ENCODE measurements at regions not wholly inside any gene's neighbourhood (a gene's known extent, or its start where the extent isn't known, plus 50 kb on each side); places are given as distances from the start of the nearest gene placed in this dataset.

GRCh38 chr21:22898051-22898665 is 1899.9 kb downstream of the NCAM2 start:
- CTCF ChIA-PET (ENCODE audit: partially characterized antibody): no interaction called here
- WGBS, 2 experiments (ENCODE audit: extremely low coverage in 1 of 2, insufficient coverage in 1 of 2, insufficient read length in 1 of 2, insufficient replicate concordance in 2 of 2, low coverage in 1 of 2, low lambda C conversion rate in 2 of 2, missing lambda C conversion rate in 1 of 2): 95% methylated on average over 5 of the region's 5 CpGs; no CpG with 5 or more reads in 1 of the 2 experiments
- H3K79me2 ChIP-seq (ENCODE audit: control insufficient read depth in 1 of 2, insufficient read depth in 2 of 2, low read length in 2 of 2): no peaks in the 10 kb centered on the region
- H4K20me1 ChIP-seq (replicated peaks in 1 of 2; ENCODE audit: control insufficient read depth in 1 of 2, insufficient read depth in 2 of 2, low read length in 2 of 2): no peaks in the 10 kb centered on the region
- no peak for DNase-seq (ENCODE audit: low read depth in 1 of 2, low spot score in 2 of 2)
- no peak overlapping the region for H2AK5ac ChIP-seq (ENCODE audit: low read depth, low read length)
- no peak overlapping the region for H2BK20ac ChIP-seq (ENCODE audit: low read length)
- H3K79me1 ChIP-seq (ENCODE audit: low read depth, low read length): no peaks in the 10 kb centered on the region
- no peaks in the 10 kb centered on the region for H3K27me3 ChIP-seq (replicated peaks in 1 of 4; ENCODE audit: control insufficient read depth in 3 of 4, extremely low read depth in 1 of 4, insufficient read depth in 3 of 4, low read length in 3 of 4)
- no peak overlapping the region for H4K5ac ChIP-seq (ENCODE audit: insufficient read length, low read depth, low read length)
- FAIRE-seq: no peak
- POLR2A ChIA-PET (ENCODE audit: partially characterized antibody): no interaction called here
- H3K27ac ChIP-seq (ENCODE audit: low read depth, low read length): no peak overlapping the region
- H3K18ac ChIP-seq (ENCODE audit: extremely low read depth, low read length): no peak overlapping the region
- H2AFZ ChIP-seq (ENCODE audit: low read length): no peak overlapping the region
- no peak overlapping the region for H3K23ac ChIP-seq (ENCODE audit: insufficient read length)
- no peak overlapping the region for H4K8ac ChIP-seq (ENCODE audit: extremely low read depth, insufficient read depth, low read length)
- no peak overlapping the region for H3K4ac ChIP-seq (replicated peaks; ENCODE audit: insufficient read length, low read depth, low read length)
- H3K4me3 ChIP-seq (ENCODE audit: extremely low read depth in 1 of 4, insufficient read depth in 2 of 4, low read depth in 3 of 4, low read length in 4 of 4): no peak overlapping the region
- H3K36me3 ChIP-seq (ENCODE audit: control insufficient read depth in 2 of 4, insufficient read depth in 4 of 4, low read length in 3 of 4): no peaks in the 10 kb centered on the region
- no peaks in the 10 kb centered on the region for H3K4me1 ChIP-seq (replicated peaks in 1 of 4; ENCODE audit: control insufficient read depth in 3 of 4, insufficient read depth in 4 of 4, low read length in 3 of 4)
- H4K91ac ChIP-seq (replicated peaks; ENCODE audit: insufficient read length, low read length): no peak overlapping the region
- H3K9ac ChIP-seq (replicated peaks in 1 of 4; ENCODE audit: extremely low read depth in 1 of 4, low read depth in 3 of 4, low read length in 3 of 4): no peak overlapping the region
- no peaks in the 10 kb centered on the region for H3K9me3 ChIP-seq (ENCODE audit: insufficient read depth in 2 of 2, low read depth in 1 of 2, low read length in 1 of 2)
- H2BK5ac ChIP-seq (ENCODE audit: low read depth, low read length): no peak overlapping the region
- no peak overlapping the region for H3K4me2 ChIP-seq (ENCODE audit: insufficient read depth in 1 of 2, low read depth in 2 of 2, low read length in 2 of 2)
- no peaks in the 10 kb centered on the region for H3K23me2 ChIP-seq (ENCODE audit: low read depth, low read length)
- no peak overlapping the region for H2BK15ac ChIP-seq (ENCODE audit: low read length)
- no peak overlapping the region for H2BK120ac ChIP-seq (replicated peaks; ENCODE audit: low read depth, low read length)
- H3K14ac ChIP-seq (ENCODE audit: insufficient read length): no peak overlapping the region
- H3K56ac ChIP-seq (replicated peaks; ENCODE audit: insufficient read length, low read depth, low read length): no peak overlapping the region
- H2BK12ac ChIP-seq (ENCODE audit: low read depth, low read length): no peak overlapping the region
- TF ChIP-seq FOSL1 (IDR thresholded peaks at IDR 0.05; ENCODE audit: insufficient read depth, low read depth, low read length) (no peak), TAF7 (optimal IDR thresholded peaks at IDR 0.05; ENCODE audit: borderline replicate concordance, low read depth, low read length) (no peak), CTCF (IDR thresholded peaks at IDR 0.05; ENCODE audit: control extremely low read depth in 1 of 3, insufficient read depth in 1 of 3, low read depth in 1 of 3, low read length in 3 of 3) (no peak), CHD1 (IDR thresholded peaks at IDR 0.05; ENCODE audit: low read depth, low read length) (no peak), CHD2 (IDR thresholded peaks at IDR 0.05; ENCODE audit: low read length) (no peak), SP4 (IDR thresholded peaks at IDR 0.05; ENCODE audit: low read length) (no peak), SRF (IDR thresholded peaks at IDR 0.05; ENCODE audit: low read depth, low read length) (no peak), SUZ12 (IDR thresholded peaks at IDR 0.05; ENCODE audit: low read length) (no peak), SAP30 (IDR thresholded peaks at IDR 0.05; ENCODE audit: insufficient read depth, insufficient replicate concordance, low read length) (no peak), ZNF274 (IDR thresholded peaks at IDR 0.05; ENCODE audit: borderline replicate concordance, extremely low read depth, low read length) (no peak), TEAD4 (IDR thresholded peaks at IDR 0.05; ENCODE audit: low read depth, low read length) (no peak), TCF12 (IDR thresholded peaks at IDR 0.05; ENCODE audit: low read depth, low read length) (no peak), CREB1 (IDR thresholded peaks at IDR 0.05) (no peak)

All from H1 (cell line).